SK-N-SH treated with all-trans-retinoic acid at 6 μM for 48 hours (cell line): ENCODE measurements at regions not wholly inside any gene's neighbourhood (a gene's known extent, or its start where the extent isn't known, plus 50 kb on each side); places are given as distances from the start of the nearest gene placed in this dataset.

Experiments
- ARNTL ChIP-seq: fragments of 450-650 bp; formaldehyde crosslinking; IDR thresholded peaks from 2 replicates; pipeline ENCODE4 v1.5.0; 2020; ENCODE audit warnings: low read depth, mild to moderate bottlenecking, moderate library complexity, borderline replicate concordance
- CSDC2 ChIP-seq: fragments of 250-450 bp; sonication (Bioruptor Pico); IDR thresholded peaks from 2 replicates; pipeline ENCODE4 v1.5.0; 2020; ENCODE audit warnings: mild to moderate bottlenecking, moderate library complexity
- ESRRG ChIP-seq: fragments of 250-450 bp; sonication (Bioruptor Pico); IDR thresholded peaks from 2 replicates; pipeline ENCODE4 v1.6.1; 2021; ENCODE audit warnings: mild to moderate bottlenecking
- GLIS3 ChIP-seq: fragments of 250-450 bp; sonication (Bioruptor Pico); IDR thresholded peaks from 2 replicates; pipeline ENCODE4 v1.5.0; 2020; ENCODE audit warnings: mild to moderate bottlenecking, moderate library complexity
- OSR1 ChIP-seq: fragments of 250-450 bp; sonication (Bioruptor Pico); IDR thresholded peaks from 2 replicates; pipeline ENCODE4 v1.8.0; 2022; ENCODE audit warnings: moderate library complexity, mild to moderate bottlenecking, inconsistent platforms
- RARB ChIP-seq: fragments of 250-450 bp; sonication (Bioruptor Pico); IDR thresholded peaks from 2 replicates; pipeline ENCODE4 v1.8.0; 2021; ENCODE audit warnings: mild to moderate bottlenecking, moderate library complexity
- TCF4 ChIP-seq: fragments of 250-450 bp; sonication (Bioruptor Pico); IDR thresholded peaks from 2 replicates; pipeline ENCODE4 v1.8.0; 2021; ENCODE audit warnings: mild to moderate bottlenecking, moderate library complexity, borderline replicate concordance
- TOX ChIP-seq: fragments of 250-450 bp; sonication (Bioruptor Pico); IDR thresholded peaks from 2 replicates; pipeline ENCODE4 v1.8.0; 2021; ENCODE audit warnings: mild to moderate bottlenecking, moderate library complexity, borderline replicate concordance
- ZC3H10 ChIP-seq: fragments of 250-450 bp; sonication (Bioruptor Pico); IDR thresholded peaks from 2 replicates; pipeline ENCODE4 v1.5.1; 2021; ENCODE audit warnings: mild to moderate bottlenecking, moderate library complexity
- ZNF70 ChIP-seq: fragments of 450-650 bp; formaldehyde crosslinking; IDR thresholded peaks from 2 replicates; pipeline ENCODE4 v1.5.0; 2020; ENCODE audit warnings: mild to moderate bottlenecking, moderate library complexity
- ZNF8 ChIP-seq: fragments of 450-650 bp; formaldehyde crosslinking; IDR thresholded peaks from 2 replicates; pipeline ENCODE4 v1.5.0; 2020; ENCODE audit warnings: mild to moderate bottlenecking, moderate library complexity
- TF ChIP-seq, protein P1 (sequence below): fragments of 250-450 bp; sonication (Bioruptor Pico); IDR thresholded peaks from 2 replicates; pipeline ENCODE4 v1.5.1; 2020; ENCODE audit warnings: low read depth, mild to moderate bottlenecking, moderate library complexity
- TF ChIP-seq, protein P2 (sequence below): fragments of 250-450 bp; sonication (Bioruptor Pico); IDR thresholded peaks from 2 replicates; pipeline ENCODE4 v1.8.0; 2020; ENCODE audit warnings: mild to moderate bottlenecking, moderate library complexity, borderline replicate concordance
- TF ChIP-seq, protein P3 (sequence below): fragments of 250-450 bp; sonication (Bioruptor Pico); IDR thresholded peaks from 2 replicates; pipeline ENCODE4 v1.8.0; 2021; ENCODE audit warnings: low read depth, mild to moderate bottlenecking, moderate library complexity, borderline replicate concordance

DNA sequence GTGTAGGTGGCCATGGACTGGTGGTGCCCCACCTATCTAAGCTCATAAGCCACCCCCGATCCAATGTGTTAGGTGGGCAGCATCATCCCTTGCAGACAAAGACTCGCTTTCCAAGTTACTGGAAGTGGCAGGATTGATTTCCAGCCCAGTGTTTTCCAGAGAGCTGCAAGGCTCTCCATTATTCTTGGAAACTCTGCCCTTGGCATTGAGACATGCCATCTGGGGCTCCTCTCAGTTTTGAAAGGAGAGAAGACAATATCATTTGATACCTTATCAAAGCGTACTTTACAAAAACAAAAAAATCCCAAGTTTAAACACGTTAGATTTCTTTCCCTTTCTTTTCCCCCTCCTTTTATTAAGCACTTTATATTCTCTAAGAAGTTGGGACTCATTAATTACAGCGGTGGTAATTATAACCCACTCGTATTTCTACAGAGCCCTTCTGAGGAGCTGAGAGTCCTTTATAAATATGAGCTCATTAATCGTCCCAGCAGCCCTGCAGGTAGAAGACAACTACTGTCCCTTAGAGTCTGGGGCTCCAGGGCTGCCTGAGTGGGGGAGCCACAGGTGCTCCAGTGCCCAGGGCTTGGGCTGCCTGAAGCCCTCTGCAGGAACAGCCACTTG is 226.1 kb downstream of the TLE3 start:
- TF ChIP-seq, protein P1, sequence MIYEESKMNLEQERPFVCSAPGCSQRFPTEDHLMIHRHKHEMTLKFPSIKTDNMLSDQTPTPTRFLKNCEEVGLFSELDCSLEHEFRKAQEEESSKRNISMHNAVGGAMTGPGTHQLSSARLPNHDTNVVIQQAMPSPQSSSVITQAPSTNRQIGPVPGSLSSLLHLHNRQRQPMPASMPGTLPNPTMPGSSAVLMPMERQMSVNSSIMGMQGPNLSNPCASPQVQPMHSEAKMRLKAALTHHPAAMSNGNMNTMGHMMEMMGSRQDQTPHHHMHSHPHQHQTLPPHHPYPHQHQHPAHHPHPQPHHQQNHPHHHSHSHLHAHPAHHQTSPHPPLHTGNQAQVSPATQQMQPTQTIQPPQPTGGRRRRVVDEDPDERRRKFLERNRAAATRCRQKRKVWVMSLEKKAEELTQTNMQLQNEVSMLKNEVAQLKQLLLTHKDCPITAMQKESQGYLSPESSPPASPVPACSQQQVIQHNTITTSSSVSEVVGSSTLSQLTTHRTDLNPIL (CRISPR knock-in tag): no peak
- TF ChIP-seq ESRRG (CRISPR knock-in tag) (no peak), TCF4 (CRISPR knock-in tag) (no peak), OSR1 (CRISPR knock-in tag) (no peak), ZNF70 (no peak), GLIS3 (CRISPR knock-in tag) (no peak), CSDC2 (CRISPR knock-in tag) (no peak), TOX (CRISPR knock-in tag) (no peak), ARNTL (CRISPR knock-in tag) (no peak), ZC3H10 (CRISPR knock-in tag) (no peak), RARB (CRISPR knock-in tag) (no peak), ZNF8 (CRISPR knock-in tag) (no peak)
- TF ChIP-seq, protein P2, sequence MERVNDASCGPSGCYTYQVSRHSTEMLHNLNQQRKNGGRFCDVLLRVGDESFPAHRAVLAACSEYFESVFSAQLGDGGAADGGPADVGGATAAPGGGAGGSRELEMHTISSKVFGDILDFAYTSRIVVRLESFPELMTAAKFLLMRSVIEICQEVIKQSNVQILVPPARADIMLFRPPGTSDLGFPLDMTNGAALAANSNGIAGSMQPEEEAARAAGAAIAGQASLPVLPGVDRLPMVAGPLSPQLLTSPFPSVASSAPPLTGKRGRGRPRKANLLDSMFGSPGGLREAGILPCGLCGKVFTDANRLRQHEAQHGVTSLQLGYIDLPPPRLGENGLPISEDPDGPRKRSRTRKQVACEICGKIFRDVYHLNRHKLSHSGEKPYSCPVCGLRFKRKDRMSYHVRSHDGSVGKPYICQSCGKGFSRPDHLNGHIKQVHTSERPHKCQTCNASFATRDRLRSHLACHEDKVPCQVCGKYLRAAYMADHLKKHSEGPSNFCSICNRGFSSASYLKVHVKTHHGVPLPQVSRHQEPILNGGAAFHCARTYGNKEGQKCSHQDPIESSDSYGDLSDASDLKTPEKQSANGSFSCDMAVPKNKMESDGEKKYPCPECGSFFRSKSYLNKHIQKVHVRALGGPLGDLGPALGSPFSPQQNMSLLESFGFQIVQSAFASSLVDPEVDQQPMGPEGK (CRISPR knock-in tag): no peak
- TF ChIP-seq, protein P3, sequence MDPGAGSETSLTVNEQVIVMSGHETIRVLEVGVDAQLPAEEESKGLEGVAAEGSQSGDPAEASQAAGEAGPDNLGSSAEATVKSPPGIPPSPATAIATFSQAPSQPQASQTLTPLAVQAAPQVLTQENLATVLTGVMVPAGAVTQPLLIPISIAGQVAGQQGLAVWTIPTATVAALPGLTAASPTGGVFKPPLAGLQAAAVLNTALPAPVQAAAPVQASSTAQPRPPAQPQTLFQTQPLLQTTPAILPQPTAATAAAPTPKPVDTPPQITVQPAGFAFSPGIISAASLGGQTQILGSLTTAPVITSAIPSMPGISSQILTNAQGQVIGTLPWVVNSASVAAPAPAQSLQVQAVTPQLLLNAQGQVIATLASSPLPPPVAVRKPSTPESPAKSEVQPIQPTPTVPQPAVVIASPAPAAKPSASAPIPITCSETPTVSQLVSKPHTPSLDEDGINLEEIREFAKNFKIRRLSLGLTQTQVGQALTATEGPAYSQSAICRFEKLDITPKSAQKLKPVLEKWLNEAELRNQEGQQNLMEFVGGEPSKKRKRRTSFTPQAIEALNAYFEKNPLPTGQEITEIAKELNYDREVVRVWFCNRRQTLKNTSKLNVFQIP: no peak
